GM21381 (cell line): ENCODE measurements at regions not wholly inside any gene's neighbourhood (a gene's known extent, or its start where the extent isn't known, plus 50 kb on each side); places are given as distances from the start of the nearest gene placed in this dataset.
"Not testable (repeated sequence)": the region's sequence is repeated elsewhere in the genome, so short reads cannot be mapped to it uniquely, and the experiment has no call there.

Experiments used
- ATAC-seq: cut with Tn5 transposase; IDR thresholded peaks from one replicate; pipeline ENCODE4 v1.9.1; 2021; ENCODE audit warnings: mild to moderate bottlenecking, moderate library complexity; ENCODE audit not compliant: unreplicated experiment

GRCh38 chr1:187999973-188000372 lies 1171.2 kb downstream of the PLA2G4A start:
- no peak for ATAC-seq

- ATAC-seq, result not testable (repeated sequence)
These were observed 1174.9 kb downstream of the PLA2G4A start for GRCh38 chr1:188003687-188004086.

- no peak for ATAC-seq
These were observed 1176.1 kb downstream of the PLA2G4A start for GRCh38 chr1:188004849-188005248.

- no peak for ATAC-seq
These were observed 1177.6 kb downstream of the PLA2G4A start for GRCh38 chr1:188006354-188006753.

- not testable (repeated sequence) for ATAC-seq
These were observed 1184.6 kb downstream of the PLA2G4A start for GRCh38 chr1:188013222-188013849.

GRCh38 chr1:188017921-188018320 lies 1189.2 kb downstream of the PLA2G4A start:
- no peak for ATAC-seq

- ATAC-seq, result no peak
These were observed 1193.9 kb downstream of the PLA2G4A start for GRCh38 chr1:188022661-188023060.

GRCh38 chr1:188023206-188023605 lies 1194.5 kb downstream of the PLA2G4A start:
- ATAC-seq, result no peak

GRCh38 chr1:188027613-188028012 lies 1198.9 kb downstream of the PLA2G4A start:
- ATAC-seq, result no peak

- ATAC-seq, result not testable (repeated sequence)
These were observed 1208.8 kb downstream of the PLA2G4A start for GRCh38 chr1:188037572-188037971.

GRCh38 chr1:188043536-188044245 lies 1214.9 kb downstream of the PLA2G4A start:
- no peak for ATAC-seq

GRCh38 chr1:188050250-188050649 lies 1221.5 kb downstream of the PLA2G4A start:
- ATAC-seq, result no peak

GRCh38 chr1:188056011-188056410 lies 1227.3 kb downstream of the PLA2G4A start:
- ATAC-seq, result no peak

- ATAC-seq, result no peak
These were observed 1230.1 kb downstream of the PLA2G4A start for GRCh38 chr1:188058801-188059200.

- no peak for ATAC-seq
These were observed 1233.1 kb downstream of the PLA2G4A start for GRCh38 chr1:188061881-188062280.

- no peak for ATAC-seq
These were observed 1233.7 kb downstream of the PLA2G4A start for GRCh38 chr1:188062456-188062855.

GRCh38 chr1:188065917-188066316 lies 1237.2 kb downstream of the PLA2G4A start:
- ATAC-seq, result no peak

GRCh38 chr1:188070848-188071247 lies 1242.1 kb downstream of the PLA2G4A start:
- no peak for ATAC-seq

- ATAC-seq, result no peak
These were observed 1260.3 kb downstream of the PLA2G4A start for GRCh38 chr1:188089015-188089414.

GRCh38 chr1:188089461-188089860 lies 1260.7 kb downstream of the PLA2G4A start:
- ATAC-seq, result no peak

GRCh38 chr1:188096521-188096920 lies 1267.8 kb downstream of the PLA2G4A start:
- no peak for ATAC-seq

GRCh38 chr1:188117436-188117835 lies 1288.7 kb downstream of the PLA2G4A start:
- no peak for ATAC-seq

GRCh38 chr1:188122646-188123045 lies 1293.9 kb downstream of the PLA2G4A start:
- no peak for ATAC-seq
